ENCODE measurements at regions not wholly inside any gene's neighbourhood (a gene's known extent, or its start where the extent isn't known, plus 50 kb on each side); places are given as distances from the start of the nearest gene placed in this dataset.

DNA sequence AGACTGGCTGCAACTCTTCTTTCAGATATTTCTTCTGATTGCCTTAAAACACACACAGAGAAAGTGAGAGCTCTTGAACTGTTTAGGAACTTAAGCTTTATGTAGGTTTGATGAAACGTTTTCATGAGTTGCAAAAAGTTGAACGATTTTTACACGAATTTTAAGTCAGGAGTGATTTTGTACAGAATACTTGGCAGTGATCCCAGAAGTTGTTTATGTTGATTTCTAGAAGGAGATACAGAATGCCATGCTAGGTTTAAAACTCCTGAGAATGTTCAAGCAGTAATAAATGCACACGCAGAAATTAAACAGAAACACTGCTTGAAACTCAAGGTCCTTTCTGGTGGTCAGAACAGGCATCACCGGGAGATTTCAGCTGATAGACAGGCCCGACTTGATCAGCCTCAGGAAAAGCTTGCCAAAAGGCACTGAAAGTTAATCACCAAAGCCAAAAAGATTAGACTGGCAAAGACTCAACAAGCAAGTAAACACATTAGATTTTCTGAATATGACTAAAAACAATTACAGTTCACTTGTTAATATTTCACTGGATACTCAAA lies 123.1 kb downstream of the SOCS6 start (continued):
- TF ChIP-seq, protein P1, sequence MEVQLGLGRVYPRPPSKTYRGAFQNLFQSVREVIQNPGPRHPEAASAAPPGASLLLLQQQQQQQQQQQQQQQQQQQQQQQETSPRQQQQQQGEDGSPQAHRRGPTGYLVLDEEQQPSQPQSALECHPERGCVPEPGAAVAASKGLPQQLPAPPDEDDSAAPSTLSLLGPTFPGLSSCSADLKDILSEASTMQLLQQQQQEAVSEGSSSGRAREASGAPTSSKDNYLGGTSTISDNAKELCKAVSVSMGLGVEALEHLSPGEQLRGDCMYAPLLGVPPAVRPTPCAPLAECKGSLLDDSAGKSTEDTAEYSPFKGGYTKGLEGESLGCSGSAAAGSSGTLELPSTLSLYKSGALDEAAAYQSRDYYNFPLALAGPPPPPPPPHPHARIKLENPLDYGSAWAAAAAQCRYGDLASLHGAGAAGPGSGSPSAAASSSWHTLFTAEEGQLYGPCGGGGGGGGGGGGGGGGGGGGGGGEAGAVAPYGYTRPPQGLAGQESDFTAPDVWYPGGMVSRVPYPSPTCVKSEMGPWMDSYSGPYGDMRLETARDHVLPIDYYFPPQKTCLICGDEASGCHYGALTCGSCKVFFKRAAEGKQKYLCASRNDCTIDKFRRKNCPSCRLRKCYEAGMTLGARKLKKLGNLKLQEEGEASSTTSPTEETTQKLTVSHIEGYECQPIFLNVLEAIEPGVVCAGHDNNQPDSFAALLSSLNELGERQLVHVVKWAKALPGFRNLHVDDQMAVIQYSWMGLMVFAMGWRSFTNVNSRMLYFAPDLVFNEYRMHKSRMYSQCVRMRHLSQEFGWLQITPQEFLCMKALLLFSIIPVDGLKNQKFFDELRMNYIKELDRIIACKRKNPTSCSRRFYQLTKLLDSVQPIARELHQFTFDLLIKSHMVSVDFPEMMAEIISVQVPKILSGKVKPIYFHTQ (CRISPR knock-in tag; IDR thresholded peaks at IDR 0.05): no peak
- TF ChIP-seq ZNF138 (CRISPR knock-in tag; conservative IDR thresholded peaks at IDR 0.05) (no peak), IRF2 (CRISPR knock-in tag; IDR thresholded peaks at IDR 0.05; ENCODE audit: borderline replicate concordance, low read depth) (no peak)

DNA sequence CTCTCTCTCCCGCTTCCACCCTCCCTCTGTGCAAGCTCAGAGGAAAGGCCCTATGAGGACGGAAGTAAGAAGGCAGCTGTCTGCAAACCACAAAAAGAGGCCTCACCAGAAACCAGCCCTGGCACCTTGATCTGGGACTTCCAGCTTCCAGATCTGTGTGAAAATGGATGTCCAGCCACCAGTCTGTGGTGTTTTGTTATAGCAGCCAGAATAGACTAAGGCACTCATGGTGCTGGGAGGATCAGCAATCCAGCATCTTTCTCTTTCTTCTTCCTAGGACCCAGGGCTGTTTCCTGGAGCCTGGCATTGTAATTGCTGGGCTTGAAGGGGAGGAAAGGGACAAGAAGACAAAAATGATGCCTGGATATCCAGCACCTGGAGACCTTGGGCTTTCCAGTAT lies 122.5 kb downstream of the SOCS6 start:
- no peaks in the 10 kb centered on the region for H3K4me1 Mint-ChIP-seq
- CTCF ChIA-PET: no interaction called here
- peaks cover 5% of the 10 kb centered on the region; the same call in 1 of the 2 replicates for H3K9me3 Mint-ChIP-seq
- no peaks in the 10 kb centered on the region for H3K36me3 Mint-ChIP-seq
- H3K27ac Mint-ChIP-seq: no peak overlapping the region
- no peak for DNase-seq (ENCODE audit: low spot score)
- H3K27me3 Mint-ChIP-seq (ENCODE audit: low read depth): no peaks in the 10 kb centered on the region
- POLR2A ChIA-PET: no interaction called here
- no peak overlapping the region for H3K4me3 Mint-ChIP-seq
- TF ChIP-seq, protein P2, sequence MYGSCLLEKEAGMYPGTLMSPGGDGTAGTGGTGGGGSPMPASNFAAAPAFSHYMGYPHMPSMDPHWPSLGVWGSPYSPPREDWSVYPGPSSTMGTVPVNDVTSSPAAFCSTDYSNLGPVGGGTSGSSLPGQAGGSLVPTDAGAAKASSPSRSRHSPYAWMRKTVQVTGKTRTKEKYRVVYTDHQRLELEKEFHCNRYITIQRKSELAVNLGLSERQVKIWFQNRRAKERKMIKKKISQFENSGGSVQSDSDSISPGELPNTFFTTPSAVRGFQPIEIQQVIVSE (CRISPR knock-in tag; IDR thresholded peaks at IDR 0.05; ENCODE audit: borderline replicate concordance): no peak
- TF ChIP-seq FOXK1 (CRISPR knock-in tag; IDR thresholded peaks at IDR 0.05): no peak
- TF ChIP-seq, protein P3, sequence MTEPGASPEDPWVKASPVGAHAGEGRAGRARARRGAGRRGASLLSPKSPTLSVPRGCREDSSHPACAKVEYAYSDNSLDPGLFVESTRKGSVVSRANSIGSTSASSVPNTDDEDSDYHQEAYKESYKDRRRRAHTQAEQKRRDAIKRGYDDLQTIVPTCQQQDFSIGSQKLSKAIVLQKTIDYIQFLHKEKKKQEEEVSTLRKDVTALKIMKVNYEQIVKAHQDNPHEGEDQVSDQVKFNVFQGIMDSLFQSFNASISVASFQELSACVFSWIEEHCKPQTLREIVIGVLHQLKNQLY (CRISPR knock-in tag; IDR thresholded peaks at IDR 0.05): no peak
- no peak for TF ChIP-seq FOXP1 (CRISPR knock-in tag; IDR thresholded peaks at IDR 0.05; ENCODE audit: borderline replicate concordance)
- TF ChIP-seq NFYB (CRISPR knock-in tag; conservative IDR thresholded peaks at IDR 0.05; ENCODE audit: low read depth): no peak
- TF ChIP-seq, protein P4, sequence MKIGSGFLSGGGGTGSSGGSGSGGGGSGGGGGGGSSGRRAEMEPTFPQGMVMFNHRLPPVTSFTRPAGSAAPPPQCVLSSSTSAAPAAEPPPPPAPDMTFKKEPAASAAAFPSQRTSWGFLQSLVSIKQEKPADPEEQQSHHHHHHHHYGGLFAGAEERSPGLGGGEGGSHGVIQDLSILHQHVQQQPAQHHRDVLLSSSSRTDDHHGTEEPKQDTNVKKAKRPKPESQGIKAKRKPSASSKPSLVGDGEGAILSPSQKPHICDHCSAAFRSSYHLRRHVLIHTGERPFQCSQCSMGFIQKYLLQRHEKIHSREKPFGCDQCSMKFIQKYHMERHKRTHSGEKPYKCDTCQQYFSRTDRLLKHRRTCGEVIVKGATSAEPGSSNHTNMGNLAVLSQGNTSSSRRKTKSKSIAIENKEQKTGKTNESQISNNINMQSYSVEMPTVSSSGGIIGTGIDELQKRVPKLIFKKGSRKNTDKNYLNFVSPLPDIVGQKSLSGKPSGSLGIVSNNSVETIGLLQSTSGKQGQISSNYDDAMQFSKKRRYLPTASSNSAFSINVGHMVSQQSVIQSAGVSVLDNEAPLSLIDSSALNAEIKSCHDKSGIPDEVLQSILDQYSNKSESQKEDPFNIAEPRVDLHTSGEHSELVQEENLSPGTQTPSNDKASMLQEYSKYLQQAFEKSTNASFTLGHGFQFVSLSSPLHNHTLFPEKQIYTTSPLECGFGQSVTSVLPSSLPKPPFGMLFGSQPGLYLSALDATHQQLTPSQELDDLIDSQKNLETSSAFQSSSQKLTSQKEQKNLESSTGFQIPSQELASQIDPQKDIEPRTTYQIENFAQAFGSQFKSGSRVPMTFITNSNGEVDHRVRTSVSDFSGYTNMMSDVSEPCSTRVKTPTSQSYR (CRISPR knock-in tag; IDR thresholded peaks at IDR 0.05): no peak
- no peak for TF ChIP-seq KAT7 (CRISPR knock-in tag; IDR thresholded peaks at IDR 0.05; ENCODE audit: borderline replicate concordance)
- TF ChIP-seq, protein P5, sequence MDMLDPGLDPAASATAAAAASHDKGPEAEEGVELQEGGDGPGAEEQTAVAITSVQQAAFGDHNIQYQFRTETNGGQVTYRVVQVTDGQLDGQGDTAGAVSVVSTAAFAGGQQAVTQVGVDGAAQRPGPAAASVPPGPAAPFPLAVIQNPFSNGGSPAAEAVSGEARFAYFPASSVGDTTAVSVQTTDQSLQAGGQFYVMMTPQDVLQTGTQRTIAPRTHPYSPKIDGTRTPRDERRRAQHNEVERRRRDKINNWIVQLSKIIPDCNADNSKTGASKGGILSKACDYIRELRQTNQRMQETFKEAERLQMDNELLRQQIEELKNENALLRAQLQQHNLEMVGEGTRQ (CRISPR knock-in tag; IDR thresholded peaks at IDR 0.05): no peak
- TF ChIP-seq SP1 (CRISPR knock-in tag; conservative IDR thresholded peaks at IDR 0.05): no peak
- TF ChIP-seq, protein P6, sequence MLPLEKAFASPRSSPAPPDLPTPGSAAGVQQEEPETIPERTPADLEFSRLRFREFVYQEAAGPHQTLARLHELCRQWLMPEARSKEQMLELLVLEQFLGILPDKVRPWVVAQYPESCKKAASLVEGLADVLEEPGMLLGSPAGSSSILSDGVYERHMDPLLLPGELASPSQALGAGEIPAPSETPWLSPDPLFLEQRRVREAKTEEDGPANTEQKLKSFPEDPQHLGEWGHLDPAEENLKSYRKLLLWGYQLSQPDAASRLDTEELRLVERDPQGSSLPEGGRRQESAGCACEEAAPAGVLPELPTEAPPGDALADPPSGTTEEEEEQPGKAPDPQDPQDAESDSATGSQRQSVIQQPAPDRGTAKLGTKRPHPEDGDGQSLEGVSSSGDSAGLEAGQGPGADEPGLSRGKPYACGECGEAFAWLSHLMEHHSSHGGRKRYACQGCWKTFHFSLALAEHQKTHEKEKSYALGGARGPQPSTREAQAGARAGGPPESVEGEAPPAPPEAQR (CRISPR knock-in tag; IDR thresholded peaks at IDR 0.05): no peak
- TF ChIP-seq OVOL2 (CRISPR knock-in tag; IDR thresholded peaks at IDR 0.05; ENCODE audit: borderline replicate concordance): no peak
- TF ChIP-seq ZNF396 (CRISPR knock-in tag; IDR thresholded peaks at IDR 0.05; ENCODE audit: borderline replicate concordance): no peak
- ATAC-seq: no peak
